GM18511 (cell line): ENCODE measurements at regions not wholly inside any gene's neighbourhood (a gene's known extent, or its start where the extent isn't known, plus 50 kb on each side); places are given as distances from the start of the nearest gene placed in this dataset.
"Not testable (repeated sequence)": the region's sequence is repeated elsewhere in the genome, so short reads cannot be mapped to it uniquely, and the experiment has no call there.

Experiments used
- ATAC-seq: cut with Tn5 transposase; IDR thresholded peaks from one replicate; pipeline ENCODE4 v1.9.1; 2021; ENCODE audit warnings: mild to moderate bottlenecking, moderate library complexity; ENCODE audit not compliant: unreplicated experiment

DNA sequence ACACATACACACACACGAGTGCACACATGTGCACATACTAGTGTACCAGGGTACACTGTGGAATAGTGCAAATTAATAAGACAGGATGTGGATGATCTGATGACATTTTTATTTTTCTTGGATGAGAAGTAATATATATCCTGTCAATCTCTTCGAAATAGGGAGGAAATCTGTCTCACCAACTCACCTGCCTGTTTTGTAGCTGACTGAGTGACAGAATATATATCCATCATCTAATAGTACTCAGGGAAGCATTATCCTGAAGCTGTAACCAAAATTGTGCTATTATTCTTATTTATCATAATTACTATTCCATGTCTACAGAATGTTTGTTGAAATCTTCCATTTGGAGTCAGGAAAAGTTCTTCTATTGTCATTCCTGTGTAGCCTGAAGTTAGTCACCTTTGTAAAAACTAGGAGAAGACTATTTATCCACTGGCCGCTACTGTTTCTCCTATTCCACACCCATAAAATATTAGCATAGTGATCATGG, 888.0 kb downstream of the TRAM1L1 start:
- no peak for ATAC-seq

DNA sequence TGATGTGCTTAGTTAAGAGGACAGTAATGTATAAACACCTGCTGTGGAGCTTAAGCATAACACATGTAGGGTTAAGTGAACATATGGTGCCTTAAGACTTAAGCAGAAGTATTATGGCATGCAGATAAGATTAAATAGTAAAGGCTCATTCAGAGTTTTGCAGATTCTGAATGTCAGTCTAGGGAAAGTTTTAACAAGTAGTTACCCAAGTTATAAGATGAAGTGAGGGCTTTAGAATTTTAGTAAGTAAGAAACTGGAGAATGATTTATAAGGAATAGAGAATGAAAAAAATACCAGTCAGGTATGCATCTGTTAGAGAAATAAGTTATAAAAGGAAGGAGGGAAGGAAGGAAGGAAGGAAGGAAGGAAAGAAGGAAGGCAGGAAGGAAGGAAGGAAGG, 902.1 kb downstream of the TRAM1L1 start:
- no peak for ATAC-seq

DNA sequence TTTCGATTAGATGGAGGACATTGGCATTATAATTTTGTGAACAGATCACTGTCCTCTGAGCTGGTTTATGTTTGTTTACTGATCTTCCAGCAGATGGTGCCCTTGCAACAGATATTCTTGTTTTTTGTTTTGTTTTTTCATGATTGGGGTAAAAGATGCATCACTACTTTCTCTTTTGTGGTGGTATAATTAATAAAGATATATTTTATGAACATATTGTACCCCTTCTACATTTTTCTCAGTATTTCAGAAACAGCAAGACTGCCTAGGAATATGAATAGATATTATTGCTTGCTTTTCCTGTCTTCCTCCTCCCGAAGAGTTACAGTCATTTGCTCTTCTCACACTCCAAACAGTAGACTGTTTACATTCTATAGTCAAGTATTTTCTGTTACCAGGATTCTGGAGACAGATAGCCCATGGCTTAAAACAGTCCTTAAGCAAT, 905.2 kb downstream of the TRAM1L1 start:
- peak; percentile 61 for ATAC-seq

DNA sequence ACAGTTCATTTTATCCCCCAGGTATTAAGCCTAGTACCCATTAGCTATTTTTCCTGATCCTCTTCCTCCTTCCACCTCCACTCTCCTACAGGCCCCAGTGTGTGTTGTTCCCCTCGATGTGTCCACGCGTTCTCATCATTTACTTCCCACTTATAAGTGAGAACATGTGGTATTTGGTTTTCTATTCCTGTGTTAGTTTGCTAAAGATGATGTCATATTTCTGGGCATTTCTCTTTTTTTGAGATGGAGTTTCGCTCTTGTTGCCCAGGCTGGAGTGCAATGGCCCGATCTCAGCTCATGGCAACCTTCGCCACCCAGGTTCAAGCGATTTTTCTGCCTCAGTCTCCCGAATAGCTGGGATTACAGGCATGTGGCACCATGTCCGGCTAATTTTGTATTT, 934.0 kb downstream of the TRAM1L1 start:
- ATAC-seq, result not testable (repeated sequence)

GRCh38 chr4:116150152-116150551, 935.2 kb downstream of the TRAM1L1 start:
- no peak for ATAC-seq

DNA sequence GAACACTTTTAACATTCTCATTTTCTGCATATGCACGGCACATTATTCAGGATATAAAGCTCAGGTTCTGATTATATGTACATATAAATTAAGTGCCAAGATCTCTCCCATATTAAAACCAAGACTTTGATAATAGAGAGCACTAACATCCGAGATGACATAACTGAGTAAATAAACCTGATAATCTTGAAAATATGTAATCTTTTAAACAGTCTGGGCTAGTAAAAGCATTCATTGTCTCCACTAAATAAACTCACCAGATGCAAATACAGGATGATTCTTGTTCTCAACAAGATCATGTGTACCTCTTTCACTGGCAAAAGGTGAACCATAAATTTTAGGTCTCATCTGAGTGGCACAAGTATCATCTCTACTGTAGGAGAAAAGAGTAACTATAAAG, 942.2 kb downstream of the TRAM1L1 start:
- ATAC-seq, result no peak

DNA sequence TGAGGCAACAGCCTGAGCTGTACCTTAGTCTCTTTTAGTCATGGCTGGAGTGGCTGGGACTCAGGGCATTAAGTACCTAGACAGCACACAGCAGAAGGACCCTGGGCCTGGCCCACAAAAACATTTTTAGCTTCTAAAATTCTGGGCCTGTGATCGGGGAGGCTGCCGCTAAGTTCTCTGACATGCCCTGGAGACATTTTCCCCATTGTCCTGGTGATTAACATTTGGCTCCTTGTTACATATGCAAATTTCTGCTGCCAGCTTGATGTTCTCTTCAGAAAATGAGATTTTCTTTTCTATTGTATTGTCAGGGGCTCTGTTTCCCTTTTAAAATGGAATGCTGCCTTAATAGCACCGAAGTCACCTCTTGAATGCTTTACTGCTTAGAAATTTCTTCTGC, 952.4 kb downstream of the TRAM1L1 start:
- no peak for ATAC-seq

DNA sequence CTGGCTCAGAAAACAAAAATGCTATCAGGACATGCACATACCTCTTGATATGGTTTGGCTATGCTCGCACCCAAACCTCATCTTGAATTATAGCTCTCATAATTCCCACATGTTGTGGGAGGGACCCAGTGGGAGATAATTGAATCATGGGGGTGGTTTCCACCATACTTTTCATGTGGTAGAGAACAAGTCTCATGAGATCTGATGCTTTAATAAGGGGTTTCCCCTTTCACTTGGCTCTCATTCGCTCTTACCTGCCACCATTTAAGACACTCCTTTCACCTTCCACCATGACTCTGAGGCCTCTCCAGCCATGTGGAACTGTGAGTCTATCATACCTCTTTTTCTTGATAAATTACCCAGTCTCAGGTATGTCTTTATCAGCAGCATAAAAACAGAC, 958.6 kb downstream of the TRAM1L1 start:
- ATAC-seq, result no peak

- ATAC-seq, result no peak
Measured at GRCh38 chr4:116122124-116122523, 963.3 kb downstream of the TRAM1L1 start.

- ATAC-seq, result no peak
Measured at GRCh38 chr4:116118221-116118620, 967.2 kb downstream of the TRAM1L1 start.

GRCh38 chr4:116112861-116113260, 972.5 kb downstream of the TRAM1L1 start:
- ATAC-seq, result not testable (repeated sequence)

DNA sequence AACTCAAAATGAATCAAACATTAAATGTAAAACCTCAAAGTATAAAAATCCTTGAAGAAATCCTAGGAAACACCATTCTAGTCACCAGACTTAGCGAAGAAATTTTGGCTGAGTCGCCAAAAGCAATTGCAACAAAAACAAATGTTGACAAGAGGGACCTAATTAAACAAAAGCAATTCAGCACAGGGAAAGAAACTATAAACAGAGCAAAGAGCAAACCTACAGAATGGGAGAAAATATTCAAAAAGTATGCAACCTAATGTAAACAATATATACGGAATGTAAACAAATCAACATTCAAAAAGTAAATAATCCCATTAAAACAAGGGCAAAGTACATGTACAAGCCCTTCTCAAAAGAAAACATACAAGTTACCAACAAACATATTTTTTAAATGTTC, 974.7 kb downstream of the TRAM1L1 start:
- ATAC-seq, result no peak

GRCh38 chr4:116108606-116109005, 976.8 kb downstream of the TRAM1L1 start:
- ATAC-seq, result no peak

DNA sequence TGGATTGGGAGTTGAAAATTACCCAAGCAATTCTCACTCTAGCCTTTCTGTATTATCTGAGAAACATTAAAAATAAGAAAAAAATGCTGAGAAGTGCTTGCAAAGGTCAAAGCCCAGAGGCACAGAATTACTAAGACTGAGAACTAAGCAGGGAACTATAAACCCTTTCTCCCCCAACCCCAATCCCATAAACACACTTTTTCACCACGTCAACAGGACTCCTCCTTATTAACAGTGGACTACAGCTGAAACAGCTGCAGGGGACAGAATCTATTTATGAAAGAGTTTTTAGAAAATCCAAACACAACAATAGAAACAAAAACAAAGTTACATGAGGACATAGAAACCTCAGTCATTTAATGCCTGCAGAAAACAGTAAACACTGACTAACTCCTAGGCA, 984.1 kb downstream of the TRAM1L1 start:
- no peak for ATAC-seq

DNA sequence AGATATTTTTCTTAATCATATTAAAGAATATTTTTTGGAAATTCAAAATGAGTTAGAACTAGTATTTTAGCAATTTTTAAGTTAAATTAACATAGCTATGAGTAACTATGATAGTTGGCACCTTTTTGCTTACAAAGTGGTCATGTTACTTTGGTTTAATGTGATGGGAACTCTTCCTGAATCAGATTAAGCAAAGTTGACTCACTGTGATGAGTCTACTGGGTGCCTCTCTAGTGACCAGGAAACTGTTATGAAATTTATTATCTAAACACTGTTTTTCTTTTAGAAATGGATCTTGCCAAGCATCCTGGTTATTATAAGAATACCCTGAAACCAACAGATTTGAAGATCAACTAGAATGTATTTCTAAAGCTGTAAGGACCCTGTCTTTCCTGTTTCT, 985.8 kb downstream of the TRAM1L1 start:
- ATAC-seq, result no peak

- not testable (repeated sequence) for ATAC-seq
Measured at GRCh38 chr4:116097353-116097752, 983.9 kb upstream of the NDST4 start.

DNA sequence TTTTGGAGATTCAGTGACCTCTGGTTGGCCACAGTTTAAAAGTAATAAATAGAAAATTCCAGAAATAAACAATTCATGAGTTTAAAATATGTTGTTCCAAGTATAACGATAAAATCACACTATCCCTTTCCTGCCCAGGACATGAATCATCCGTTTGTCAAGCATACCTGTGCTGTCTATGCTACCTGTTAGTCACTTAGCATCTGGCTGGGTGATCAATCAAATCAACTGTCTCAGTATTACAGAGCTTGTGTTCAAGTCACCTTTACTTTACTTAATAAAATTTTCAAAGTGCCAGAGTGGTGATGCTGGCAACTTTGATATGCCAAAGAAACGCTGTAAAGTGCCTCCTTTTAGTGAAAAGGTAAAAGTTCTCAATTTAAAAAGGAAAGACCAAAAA, 979.5 kb upstream of the NDST4 start:
- ATAC-seq, result no peak

DNA sequence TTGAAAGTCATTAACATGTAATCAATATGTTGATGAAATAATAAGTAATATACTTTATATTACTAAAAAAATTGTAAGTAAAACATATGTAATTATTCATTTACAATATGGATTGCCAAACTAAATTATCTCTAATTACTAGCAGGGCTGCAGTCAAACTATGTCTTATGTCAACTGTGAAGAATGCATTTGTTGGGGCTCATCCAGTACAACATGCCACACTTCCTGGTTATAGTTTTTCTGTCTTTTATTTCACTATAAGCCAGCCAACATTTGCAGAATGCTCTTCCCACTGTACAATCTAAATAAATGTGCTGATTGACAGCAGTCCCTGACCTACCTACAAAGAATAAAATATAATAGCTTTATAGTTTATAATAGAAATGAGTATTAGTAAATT, 975.4 kb upstream of the NDST4 start:
- ATAC-seq, result no peak

DNA sequence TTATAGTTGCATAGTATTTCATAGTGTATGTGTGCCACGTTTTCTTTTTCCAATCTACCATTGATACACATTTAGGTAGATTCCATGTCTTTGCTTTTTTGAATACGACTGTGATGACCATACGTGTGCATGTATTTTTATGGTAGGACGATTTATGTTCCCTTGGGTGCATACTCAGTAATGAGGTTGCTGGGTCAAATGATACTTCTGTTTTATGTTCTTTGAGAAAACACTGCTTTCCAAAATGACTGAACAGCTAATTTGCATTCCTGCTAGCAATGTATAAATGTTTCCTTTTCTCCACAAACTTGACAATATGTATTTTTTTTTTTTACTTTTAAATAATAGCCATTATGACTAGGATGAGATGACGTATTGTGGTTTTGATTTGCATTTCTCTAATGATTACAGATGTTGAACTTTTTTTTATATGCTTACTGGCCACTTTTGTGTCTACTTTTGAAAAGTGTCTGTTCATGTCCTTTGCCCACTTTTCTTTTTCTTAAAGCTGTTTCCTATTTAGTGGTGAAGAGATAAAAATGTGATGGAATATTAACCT, 969.5 kb upstream of the NDST4 start:
- ATAC-seq, result peak; percentile 51

GRCh38 chr4:116073051-116073450, 959.6 kb upstream of the NDST4 start:
- ATAC-seq, result no peak

DNA sequence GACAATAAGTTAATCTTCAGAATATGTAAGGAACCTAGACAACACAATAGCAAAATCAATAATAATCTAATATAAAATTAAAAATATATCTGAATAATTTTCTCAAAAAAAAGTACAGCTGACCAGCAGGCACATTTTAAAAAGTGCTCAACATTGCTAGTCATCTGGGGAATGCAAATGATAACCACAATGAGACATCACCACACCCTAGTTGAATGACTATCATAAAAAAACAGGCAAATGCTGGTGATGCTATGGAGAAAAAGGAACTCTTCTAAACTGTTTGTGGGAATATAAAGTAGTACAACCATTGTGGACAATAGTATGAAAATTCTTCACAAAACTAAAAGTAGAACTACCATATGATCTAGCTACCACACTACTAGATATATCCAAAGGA, 956.9 kb upstream of the NDST4 start:
- ATAC-seq, result no peak

- ATAC-seq, result no peak
Measured at GRCh38 chr4:116066711-116067245, 953.4 kb upstream of the NDST4 start.

DNA sequence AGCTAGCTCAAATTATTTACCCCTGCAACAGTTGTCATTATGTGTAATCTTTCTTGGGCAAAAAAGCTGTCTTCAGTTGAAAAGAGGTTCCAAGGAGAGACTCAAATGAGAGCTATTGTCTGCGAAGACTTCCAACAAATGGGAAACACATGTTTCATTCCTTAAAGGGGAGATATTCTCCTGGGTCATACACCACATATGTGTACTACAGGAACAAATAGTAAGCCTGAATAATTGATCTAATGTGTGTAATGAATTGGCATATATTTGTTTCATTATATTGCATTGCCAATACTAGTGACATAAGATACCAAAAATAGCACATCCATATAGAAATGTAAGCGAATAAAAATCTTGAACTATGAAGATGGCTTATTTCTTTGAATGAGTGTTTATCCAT, 950.9 kb upstream of the NDST4 start:
- ATAC-seq, result no peak
